HUES6 (cell line): ENCODE measurements at regions not wholly inside any gene's neighbourhood (a gene's known extent, or its start where the extent isn't known, plus 50 kb on each side); places are given as distances from the start of the nearest gene placed in this dataset.
"Not testable (repeated sequence)": the region's sequence is repeated elsewhere in the genome, so short reads cannot be mapped to it uniquely, and the experiment has no call there.

ENCODE experiments used
- H3K27ac ChIP-seq: 2 replicates; pipeline ENCODE4 v1.7.0; 2013; ENCODE audit warnings: low read depth, mild to moderate bottlenecking, low read length, inconsistent platforms
- H3K27me3 ChIP-seq: 2 replicates; pipeline ENCODE4 v1.6.1; 2013; ENCODE audit warnings: low read length; ENCODE audit not compliant: control insufficient read depth, insufficient read depth
- H3K36me3 ChIP-seq: 2 replicates; pipeline ENCODE4 v1.6.1; 2013; ENCODE audit warnings: low read length; ENCODE audit not compliant: control insufficient read depth, insufficient read depth
- H3K4me1 ChIP-seq: 2 replicates; pipeline ENCODE4 v1.6.1; 2013; ENCODE audit warnings: low read length; ENCODE audit not compliant: control insufficient read depth, insufficient read depth
- H3K4me3 ChIP-seq: 2 replicates; pipeline ENCODE4 v1.5.1; 2013; ENCODE audit warnings: low read depth, low read length
- H3K9ac ChIP-seq: one replicate; pipeline ENCODE4 v1.6.1; 2013; ENCODE audit warnings: mild to moderate bottlenecking, low read length
- H3K9me3 ChIP-seq: 2 replicates; pipeline ENCODE4 v1.6.1; 2013; ENCODE audit warnings: low read depth, low read length; ENCODE audit not compliant: control insufficient read depth, insufficient read depth

- Histone ChIP-seq H3K27ac (no peak overlapping the region), H3K27me3 (no peaks in the 10 kb centered on the region), H3K4me3 (no peak overlapping the region), H3K36me3 (no peaks in the 10 kb centered on the region), H3K9ac (no peak overlapping the region), H3K4me1 (no peaks in the 10 kb centered on the region), H3K9me3 (peaks cover 16% of the 10 kb centered on the region)
These were observed 210.5 kb upstream of the C16orf82 start for GRCh38 chr16:26856271-26856670.

GRCh38 chr16:26856791-26857190, 209.9 kb upstream of the C16orf82 start:
- H3K27ac ChIP-seq: no peak overlapping the region
- H3K36me3 ChIP-seq: no peaks in the 10 kb centered on the region
- no peak overlapping the region for H3K4me3 ChIP-seq
- H3K9me3 ChIP-seq: peaks cover 22% of the 10 kb centered on the region
- H3K4me1 ChIP-seq: no peaks in the 10 kb centered on the region
- H3K27me3 ChIP-seq: no peaks in the 10 kb centered on the region
- H3K9ac ChIP-seq: no peak overlapping the region

GRCh38 chr16:26857371-26857770, 209.4 kb upstream of the C16orf82 start:
- Histone ChIP-seq H3K9me3 (peaks cover 23% of the 10 kb centered on the region), H3K27me3 (no peaks in the 10 kb centered on the region), H3K4me1 (no peaks in the 10 kb centered on the region), H3K36me3 (no peaks in the 10 kb centered on the region), H3K9ac (no peak overlapping the region), H3K27ac (no peak overlapping the region), H3K4me3 (no peak overlapping the region)

- Histone ChIP-seq H3K27ac (no peak overlapping the region), H3K36me3 (no peaks in the 10 kb centered on the region), H3K9ac (no peak overlapping the region), H3K4me3 (no peak overlapping the region), H3K4me1 (no peaks in the 10 kb centered on the region), H3K9me3 (peaks cover 23% of the 10 kb centered on the region), H3K27me3 (no peaks in the 10 kb centered on the region)
These were observed 206.2 kb upstream of the C16orf82 start for GRCh38 chr16:26860506-26860905.

- Histone ChIP-seq H3K36me3 (no peaks in the 10 kb centered on the region), H3K4me1 (no peaks in the 10 kb centered on the region), H3K9ac (no peak overlapping the region), H3K27ac (no peak overlapping the region), H3K9me3 (peaks cover 23% of the 10 kb centered on the region), H3K4me3 (no peak overlapping the region), H3K27me3 (no peaks in the 10 kb centered on the region)
These were observed 202.8 kb upstream of the C16orf82 start for GRCh38 chr16:26863931-26864330.

GRCh38 chr16:26874318-26874717, 192.4 kb upstream of the C16orf82 start:
- H3K4me3 ChIP-seq, H3K27ac ChIP-seq, H3K4me1 ChIP-seq, H3K27me3 ChIP-seq, H3K36me3 ChIP-seq, H3K9ac ChIP-seq: not testable (repeated sequence)
- H3K9me3 ChIP-seq: peaks cover 10% of the 10 kb centered on the region

GRCh38 chr16:26877421-26877820, 189.3 kb upstream of the C16orf82 start:
- no peaks in the 10 kb centered on the region for H3K36me3 ChIP-seq
- H3K4me3 ChIP-seq: no peak overlapping the region
- no peaks in the 10 kb centered on the region for H3K4me1 ChIP-seq
- no peak overlapping the region for H3K9ac ChIP-seq
- H3K27ac ChIP-seq: no peak overlapping the region
- peaks cover 10% of the 10 kb centered on the region for H3K9me3 ChIP-seq
- H3K27me3 ChIP-seq: peaks cover 3% of the 10 kb centered on the region; the same call in 1 of the 2 replicates

GRCh38 chr16:26885674-26886073, 181.1 kb upstream of the C16orf82 start:
- H3K36me3 ChIP-seq: no peaks in the 10 kb centered on the region
- H3K9ac ChIP-seq: no peak overlapping the region
- no peak overlapping the region for H3K27ac ChIP-seq
- no peaks in the 10 kb centered on the region for H3K9me3 ChIP-seq
- no peak overlapping the region for H3K4me3 ChIP-seq
- no peaks in the 10 kb centered on the region for H3K27me3 ChIP-seq
- no peaks in the 10 kb centered on the region for H3K4me1 ChIP-seq

GRCh38 chr16:26889740-26890139, 177.0 kb upstream of the C16orf82 start:
- no peaks in the 10 kb centered on the region for H3K27me3 ChIP-seq
- no peak overlapping the region for H3K4me3 ChIP-seq
- H3K27ac ChIP-seq: no peak overlapping the region
- H3K4me1 ChIP-seq: no peaks in the 10 kb centered on the region
- H3K9ac ChIP-seq: no peak overlapping the region
- no peaks in the 10 kb centered on the region for H3K9me3 ChIP-seq
- H3K36me3 ChIP-seq: no peaks in the 10 kb centered on the region

- Histone ChIP-seq H3K4me3 (no peak overlapping the region), H3K27ac (no peak overlapping the region), H3K4me1 (peaks cover 3% of the 10 kb centered on the region; the same call in 1 of the 2 replicates), H3K36me3 (no peaks in the 10 kb centered on the region), H3K27me3 (no peaks in the 10 kb centered on the region), H3K9me3 (no peaks in the 10 kb centered on the region), H3K9ac (no peak overlapping the region)
These were observed 168.5 kb upstream of the C16orf82 start for GRCh38 chr16:26898200-26898599.

GRCh38 chr16:26901196-26901861, 165.4 kb upstream of the C16orf82 start:
- Histone ChIP-seq H3K36me3 (no peaks in the 10 kb centered on the region), H3K4me1 (peaks cover 3% of the 10 kb centered on the region; the same call in 1 of the 2 replicates), H3K9me3 (no peaks in the 10 kb centered on the region), H3K4me3 (no peak overlapping the region), H3K27me3 (no peaks in the 10 kb centered on the region), H3K9ac (no peak overlapping the region), H3K27ac (no peak overlapping the region)
